ENCODE measurements at regions not wholly inside any gene's neighbourhood (a gene's known extent, or its start where the extent isn't known, plus 50 kb on each side); places are given as distances from the start of the nearest gene placed in this dataset.

GRCh38 chr13:62627226-62627625, 1211.6 kb upstream of the PCDH20 start:
- no peak overlapping the region for H4K91ac ChIP-seq (ENCODE audit: insufficient read depth, low read depth, low read length)
- H3K4ac ChIP-seq (ENCODE audit: low read depth, low read length) = no peak overlapping the region
- TF ChIP-seq CTCF (conservative IDR thresholded peaks at IDR 0.05; ENCODE audit: low read depth, low read length) (no peak), CHD1 (IDR thresholded peaks at IDR 0.05; ENCODE audit: low read depth, low read length) (no peak), MXI1 (IDR thresholded peaks at IDR 0.05; ENCODE audit: borderline replicate concordance, low read depth, low read length) (no peak), MAZ (IDR thresholded peaks at IDR 0.05; ENCODE audit: borderline replicate concordance, low read depth, low read length) (no peak), RCOR1 (IDR thresholded peaks at IDR 0.05; ENCODE audit: insufficient replicate concordance, low read length) (no peak), BHLHE40 (IDR thresholded peaks at IDR 0.05; ENCODE audit: low read depth, low read length) (no peak), FOS (IDR thresholded peaks at IDR 0.05; ENCODE audit: low read depth, low read length) (no peak), USF2 (IDR thresholded peaks at IDR 0.05; ENCODE audit: low read depth, low read length) (no peak), MAFK (IDR thresholded peaks at IDR 0.05; ENCODE audit: low read depth, low read length) (no peak), RFX5 (IDR thresholded peaks at IDR 0.05; ENCODE audit: low read depth, low read length) (no peak), POLR2A (IDR thresholded peaks at IDR 0.05; ENCODE audit: low read depth, low read length) (no peak), RAD21 (IDR thresholded peaks at IDR 0.05; ENCODE audit: low read length) (no peak), CEBPB (IDR thresholded peaks at IDR 0.05; ENCODE audit: low read depth, low read length) (no peak)
- H3K9me3 ChIP-seq (ENCODE audit: control insufficient read depth, insufficient read depth, low read length) = no peaks in the 10 kb centered on the region
- no peak overlapping the region for H3K27ac ChIP-seq (ENCODE audit: insufficient read depth, low read length)
- H3K27me3 ChIP-seq (ENCODE audit: control insufficient read depth, insufficient read depth, low read length) = no peaks in the 10 kb centered on the region
- no peaks in the 10 kb centered on the region for H3K79me1 ChIP-seq (ENCODE audit: low read depth in 1 of 2, low read length in 2 of 2)
- no peak overlapping the region for H4K8ac ChIP-seq (ENCODE audit: low read depth in 2 of 2, low read length in 2 of 2)
- no peaks in the 10 kb centered on the region for H3K9me1 ChIP-seq (ENCODE audit: insufficient read depth, low read length)
- no peak overlapping the region for H2AFZ ChIP-seq (replicated peaks; ENCODE audit: low read length, poor library complexity)
- no peak overlapping the region for H3K18ac ChIP-seq (ENCODE audit: low read depth, low read length)
- no peak overlapping the region for H3K23ac ChIP-seq (ENCODE audit: low read depth, low read length)
- H3K14ac ChIP-seq (replicated peaks; ENCODE audit: low read depth, low read length) = no peak overlapping the region
- no peaks in the 10 kb centered on the region for H3K4me1 ChIP-seq (ENCODE audit: control insufficient read depth, insufficient read depth, low read length)
- ChIA-PET CTCF (no interaction called here), POLR2A (ENCODE audit: unreplicated experiment) (no interaction called here)
- no peak overlapping the region for H2BK5ac ChIP-seq (ENCODE audit: low read depth, low read length, poor library complexity, severe bottlenecking)
- H2BK15ac ChIP-seq (ENCODE audit: low read depth, low read length) = no peak overlapping the region
- no peak overlapping the region for H2BK120ac ChIP-seq (ENCODE audit: low read depth, low read length)
- H3K36me3 ChIP-seq (ENCODE audit: control insufficient read depth, insufficient read depth, low read length) = no peaks in the 10 kb centered on the region
- H4K5ac ChIP-seq (ENCODE audit: low read depth, low read length) = no peak overlapping the region
- dilution Hi-C loops (cut with HindIII; ENCODE audit: low sequenced_read_pairs, unreplicated experiment) = no loop called here
- no peak overlapping the region for H3K4me3 ChIP-seq (ENCODE audit: insufficient read depth, low read depth, low read length)
- no peaks in the 10 kb centered on the region for H4K20me1 ChIP-seq (ENCODE audit: insufficient read depth, low read length)
- in situ Hi-C loops (cut with MboI; ENCODE audit: low sequenced_read_pairs) = no loop called here
- H3K9ac ChIP-seq (ENCODE audit: low read depth, low read length) = no peak overlapping the region
- H2BK20ac ChIP-seq (ENCODE audit: low read depth, low read length) = no peak overlapping the region
- H3K4me2 ChIP-seq (ENCODE audit: low read depth, low read length) = no peak overlapping the region
- H3K56ac ChIP-seq (ENCODE audit: extremely low read depth, insufficient read depth, low read length) = no peak overlapping the region
- H2AK9ac ChIP-seq (replicated peaks; ENCODE audit: low read depth, low read length, poor library complexity) = no peak overlapping the region
- DNase-seq (no peak), ATAC-seq (ENCODE audit: low read depth) (no peak)
- H2AK5ac ChIP-seq (ENCODE audit: low read depth, low read length) = no peak overlapping the region
- BruUV-seq (replicated peaks) = no TSS peak
- WGBS, 2 experiments (ENCODE audit: extremely low coverage in 2 of 2, insufficient read length in 1 of 2) = 100% methylated on average over 3 of the region's 15 CpGs; no CpG with 5 or more reads in 1 of the 2 experiments
- intact Hi-C loops (cut with micrococcal nuclease) = no loop called here
